ENCODE measurements at regions not wholly inside any gene's neighbourhood (a gene's known extent, or its start where the extent isn't known, plus 50 kb on each side); places are given as distances from the start of the nearest gene placed in this dataset.
"Not testable (repeated sequence)": the region's sequence is repeated elsewhere in the genome, so short reads cannot be mapped to it uniquely, and the experiment has no call there.

DNA sequence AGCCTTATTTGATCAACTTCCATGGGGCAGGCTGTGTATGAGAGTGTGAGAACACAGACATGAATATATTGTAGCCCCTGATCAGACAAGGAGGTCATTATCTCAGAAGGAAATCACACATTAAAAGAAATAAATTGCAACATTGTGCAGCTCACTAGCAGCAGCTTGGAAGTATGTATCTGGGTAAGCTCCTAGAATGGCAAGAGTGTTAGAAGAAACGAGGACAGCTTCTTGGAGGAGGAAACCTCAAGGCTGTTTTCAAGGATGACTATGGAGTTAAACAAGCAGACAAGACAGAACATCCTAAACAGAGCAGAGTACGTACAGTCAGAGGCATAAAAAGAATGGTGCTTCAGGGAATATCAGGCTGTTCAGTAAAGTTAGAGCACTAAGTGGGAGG, 511.0 kb downstream of the SLCO4C1 start:
- intact Hi-C loops (cut with DNase I), result no loop called here

DNA sequence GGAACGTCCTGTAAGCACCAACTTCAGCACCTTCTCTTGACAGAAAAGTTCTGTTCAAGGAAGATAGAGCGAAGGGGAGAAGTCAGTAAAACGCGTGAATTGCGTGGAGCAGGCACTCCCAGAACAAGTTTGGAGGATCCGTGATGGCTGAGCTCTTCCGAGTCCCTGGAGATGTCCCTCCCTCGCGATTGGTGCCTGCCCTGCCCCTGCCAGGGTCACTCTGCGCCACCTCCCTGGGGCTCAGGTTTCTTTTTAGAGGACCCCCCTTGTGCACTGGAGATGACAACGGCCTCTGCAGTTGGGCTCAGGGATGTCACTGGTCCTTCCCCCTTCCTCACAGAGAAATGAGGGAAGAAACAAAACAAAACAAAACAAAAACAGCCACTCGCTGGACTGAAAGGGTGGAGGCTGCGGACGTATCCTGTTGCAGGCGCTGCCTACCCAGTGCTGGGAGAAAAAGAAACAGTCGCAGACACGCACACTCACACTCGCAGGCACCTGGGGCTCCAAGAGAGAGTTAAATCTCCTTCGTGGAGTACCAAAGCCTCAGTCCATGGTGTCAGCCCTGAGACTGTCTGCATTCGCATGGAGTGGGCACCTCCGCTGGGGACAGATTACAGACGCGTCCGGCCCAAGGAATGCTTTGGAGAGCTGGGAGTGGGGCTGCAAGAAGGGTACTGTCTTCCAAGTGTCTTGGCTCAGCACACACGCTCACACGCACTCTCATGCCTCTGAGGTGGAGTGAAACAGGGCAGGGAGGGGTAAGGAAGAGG, 512.7 kb downstream of the SLCO4C1 start:
- intact Hi-C loops (cut with DNase I), result no loop called here
- DNase-seq, result no peak

More for the DNA sequence above, 511.0 kb downstream of the SLCO4C1 start:
- DNase-seq, result no peak

DNA sequence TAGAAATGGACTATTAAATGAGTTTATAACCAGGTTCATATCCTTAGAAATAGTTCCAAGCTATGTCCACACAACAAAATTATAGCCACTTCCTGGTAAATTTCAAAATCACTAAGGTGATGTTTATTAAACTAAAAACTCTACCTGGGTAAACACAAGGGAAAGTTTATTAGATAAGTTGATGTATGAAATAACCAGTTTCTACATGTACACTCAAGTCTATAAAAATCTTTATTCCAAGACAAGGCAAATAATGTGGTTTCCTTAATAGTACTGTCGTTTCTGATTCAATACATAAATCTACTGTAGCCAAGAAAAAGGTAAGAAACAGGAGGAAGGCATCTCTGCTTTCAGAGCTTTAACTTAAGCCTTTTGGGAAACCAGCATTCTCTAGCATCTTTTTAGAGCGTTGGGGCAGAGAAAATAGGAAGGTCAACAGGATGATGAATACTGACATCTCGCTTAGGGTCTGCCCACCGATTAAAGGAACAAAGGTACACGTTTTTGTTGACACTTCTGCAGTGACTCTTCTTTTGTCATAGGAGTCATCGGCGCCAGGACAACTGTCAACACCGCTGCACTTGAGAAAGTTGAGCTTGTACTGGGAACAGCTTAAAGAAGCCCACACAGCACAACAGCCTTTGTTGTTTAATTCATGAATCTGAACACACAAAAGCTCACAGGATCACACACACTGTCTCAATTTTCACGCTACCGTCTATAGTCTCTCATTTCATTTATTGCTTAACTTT, 513.6 kb downstream of the SLCO4C1 start:
- DNase-seq, result no peak
- intact Hi-C loops (cut with DNase I), result no loop called here

DNA sequence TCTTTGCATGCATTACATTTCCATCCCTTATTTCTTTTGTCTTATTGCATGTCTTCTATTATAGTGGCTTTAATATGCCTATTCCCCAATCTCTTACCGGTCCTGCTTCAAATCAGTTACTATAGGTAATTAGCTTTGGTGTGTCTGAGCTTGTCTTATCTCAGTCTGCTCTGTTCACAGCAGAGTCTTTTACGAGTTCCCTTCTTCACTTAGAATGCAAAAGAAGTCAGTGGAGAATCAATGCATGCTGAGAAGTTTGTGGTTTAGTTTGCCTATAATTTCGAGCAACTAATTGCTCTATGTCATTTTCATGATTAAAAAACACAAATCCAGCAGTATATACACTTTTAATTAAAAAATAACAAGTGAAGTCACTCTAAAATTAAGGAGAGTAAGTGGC, 545.0 kb downstream of the SLCO4C1 start:
- no peak for DNase-seq
- intact Hi-C loops (cut with DNase I), result no loop called here

DNA sequence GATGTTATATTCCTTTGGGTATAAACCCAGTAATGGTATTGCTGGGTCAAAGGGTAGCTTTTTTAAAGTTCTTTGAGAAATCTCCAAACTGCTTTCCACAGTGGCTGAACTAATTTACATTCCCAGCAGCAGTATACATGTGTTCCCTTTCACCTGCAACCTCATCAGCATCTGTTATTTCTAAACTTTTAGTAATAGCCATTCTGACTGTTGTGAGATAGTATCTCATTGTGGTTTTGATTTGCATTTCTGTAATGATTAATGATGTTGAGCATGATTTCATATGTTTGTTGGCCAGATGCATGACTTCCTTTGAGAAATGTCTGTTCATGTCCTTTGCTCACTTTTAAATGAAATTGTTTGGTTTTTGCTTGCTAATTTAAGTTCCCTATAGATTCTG, 553.1 kb downstream of the SLCO4C1 start:
- DNase-seq; intact Hi-C loops (cut with DNase I): not testable (repeated sequence)

DNA sequence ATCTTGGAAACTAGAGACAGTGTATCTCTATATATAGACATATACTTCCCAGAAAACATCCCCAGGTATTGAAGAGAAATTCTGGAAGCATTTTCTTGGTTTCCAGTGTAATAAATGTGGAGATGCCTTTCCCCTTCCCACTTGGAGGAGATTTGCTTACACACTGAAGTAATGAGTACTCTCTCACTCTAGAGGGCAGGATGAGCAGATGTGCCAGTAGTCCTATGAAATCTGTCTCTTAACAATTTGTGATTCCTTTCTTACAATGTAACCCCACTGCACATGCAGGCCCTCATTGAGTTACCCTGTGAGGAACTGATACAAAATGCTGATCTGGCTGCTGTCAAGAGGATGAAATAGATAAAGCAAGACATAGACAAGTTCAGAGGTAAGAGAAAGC, 567.2 kb downstream of the SLCO4C1 start:
- intact Hi-C loops (cut with DNase I), result no loop called here
- no peak for DNase-seq

DNA sequence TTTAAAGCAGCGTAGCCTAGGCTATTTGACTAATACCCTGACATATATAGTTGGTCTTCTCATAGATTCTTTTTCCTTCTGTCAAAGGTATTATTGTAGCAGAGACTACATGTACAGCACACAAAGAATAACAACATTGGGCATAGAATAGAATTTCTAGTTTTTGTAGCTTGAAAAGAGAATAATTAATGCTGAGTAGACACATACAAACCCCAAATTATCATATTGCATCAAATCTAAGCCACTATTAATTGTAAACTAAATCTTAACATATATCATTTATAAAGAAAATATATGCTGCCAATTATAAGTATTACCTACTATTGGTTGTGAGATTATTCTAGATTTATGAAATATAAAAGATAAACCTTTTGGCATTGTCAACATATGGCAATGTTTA, 574.5 kb downstream of the SLCO4C1 start:
- intact Hi-C loops (cut with DNase I), result no loop called here
- DNase-seq, result no peak

DNA sequence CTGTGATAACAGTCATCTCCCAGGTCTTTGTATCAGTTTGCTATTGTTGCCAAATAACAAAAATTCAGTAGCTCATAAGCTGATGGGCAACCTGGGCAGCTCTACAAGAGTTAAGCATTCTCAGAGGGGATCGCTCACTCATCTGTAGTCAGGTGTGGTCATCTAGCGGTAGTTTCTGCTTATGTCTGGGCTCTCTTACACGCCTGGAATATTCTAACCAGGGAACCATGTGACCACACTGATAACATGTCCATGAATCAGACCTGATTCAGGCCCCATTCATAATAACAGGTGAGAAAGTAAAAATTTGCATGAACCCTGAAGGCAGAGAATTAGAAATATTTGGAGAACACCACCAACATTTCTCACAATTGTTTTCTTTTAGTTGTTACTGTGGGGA, 576.1 kb downstream of the SLCO4C1 start:
- intact Hi-C loops (cut with DNase I), result no loop called here

DNA sequence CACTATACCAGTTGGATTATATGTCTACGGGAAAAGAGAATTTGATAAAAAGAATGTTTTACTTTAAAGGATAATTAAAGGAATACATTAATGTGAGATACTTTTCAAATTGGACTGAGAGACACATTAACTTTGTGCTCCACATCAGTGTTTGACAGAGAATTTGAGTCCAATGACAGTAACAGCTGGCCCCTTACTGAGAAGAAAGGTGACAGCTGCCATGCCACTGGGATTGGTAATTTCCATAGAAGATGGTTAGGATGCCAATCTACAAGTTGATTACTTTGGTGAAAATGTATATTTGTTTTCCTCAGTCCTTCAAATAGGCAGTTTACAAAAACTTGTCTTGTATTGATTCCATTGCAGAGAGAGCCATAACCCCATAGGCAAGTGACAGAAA, 578.4 kb downstream of the SLCO4C1 start:
- no peak for DNase-seq
- intact Hi-C loops (cut with DNase I), result no loop called here

More for the DNA sequence above, 576.1 kb downstream of the SLCO4C1 start:
- no peak for DNase-seq

DNA sequence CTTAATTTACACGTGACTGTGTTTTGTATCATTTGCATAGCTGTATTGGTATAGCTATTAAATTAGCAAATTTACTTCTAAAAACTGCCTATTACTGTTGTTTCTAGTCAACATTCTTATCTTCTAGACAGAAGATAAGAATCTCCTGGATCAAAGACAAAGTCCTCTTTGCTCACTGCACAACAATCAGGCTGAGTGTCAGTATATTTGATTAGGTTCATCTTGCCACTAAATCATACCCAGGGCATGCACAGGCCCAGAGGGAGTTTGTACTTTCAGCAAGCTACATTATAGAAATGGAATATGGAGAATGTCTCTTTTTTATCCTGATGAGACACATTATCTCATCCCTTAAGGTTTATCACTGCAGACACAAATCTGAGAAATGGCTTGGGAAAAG, 579.1 kb downstream of the SLCO4C1 start:
- intact Hi-C loops (cut with DNase I), result no loop called here
- no peak for DNase-seq

DNA sequence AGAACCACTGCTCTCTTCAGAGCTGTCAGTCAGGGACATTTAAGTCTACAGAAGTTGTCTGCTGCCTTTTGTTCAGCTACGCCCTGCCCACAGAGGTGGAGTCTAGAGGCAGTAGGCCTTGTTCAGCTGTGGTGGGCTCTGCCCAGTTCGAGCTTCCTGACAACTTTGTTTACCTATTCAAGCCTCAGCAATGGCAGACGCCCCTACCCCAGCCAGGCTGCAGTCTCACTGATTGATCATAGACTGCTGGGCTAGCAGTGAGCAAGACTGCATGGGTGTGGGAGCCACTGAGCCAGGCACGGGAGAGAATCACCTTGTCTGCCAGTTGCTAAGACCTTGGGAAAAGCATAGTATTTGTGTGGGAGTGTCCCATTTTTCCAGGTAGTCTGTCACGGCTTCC, 580.3 kb downstream of the SLCO4C1 start:
- intact Hi-C loops (cut with DNase I), result not testable (repeated sequence)
- peak in 3 of 10 donors; percentile 39 to 51 (median 50) for DNase-seq

DNA sequence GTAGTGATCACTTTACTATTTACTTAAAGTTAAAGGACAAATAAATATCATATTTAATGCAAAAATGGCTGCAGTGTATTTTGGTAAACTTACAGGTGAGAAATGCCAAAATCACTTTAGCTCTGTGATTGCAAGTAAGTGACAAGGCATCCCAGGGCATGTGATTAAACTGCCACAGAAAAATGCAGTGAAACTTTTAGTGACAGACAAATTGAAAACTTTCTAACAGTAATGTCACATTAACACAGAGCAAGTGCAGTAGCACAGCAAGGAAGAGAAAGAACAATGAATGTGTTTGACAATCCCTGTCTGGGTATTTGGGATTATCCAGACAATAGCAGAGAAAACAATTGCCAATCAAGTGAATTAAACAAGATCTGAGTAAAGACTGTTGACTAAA, 606.8 kb downstream of the SLCO4C1 start:
- intact Hi-C loops (cut with DNase I), result no loop called here
- no peak for DNase-seq

DNA sequence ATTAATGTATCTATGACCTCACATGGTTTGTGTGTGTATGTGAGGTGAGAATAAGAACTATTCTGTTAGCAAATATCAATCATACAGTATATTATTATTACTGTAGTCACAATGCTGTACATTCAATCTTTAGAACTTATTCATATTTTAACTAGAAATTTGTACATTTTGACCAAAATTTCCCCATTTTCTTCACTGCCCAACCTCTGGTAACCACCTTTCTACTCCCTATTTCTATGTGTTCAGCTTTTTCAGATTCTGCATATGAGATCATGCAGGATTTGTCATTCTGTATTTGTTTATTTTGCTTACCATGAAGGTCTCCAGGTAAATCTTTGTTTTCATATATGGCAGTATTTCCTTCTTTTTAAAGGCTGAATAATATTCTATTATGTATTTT, 607.9 kb downstream of the SLCO4C1 start:
- intact Hi-C loops (cut with DNase I), result no loop called here

DNA sequence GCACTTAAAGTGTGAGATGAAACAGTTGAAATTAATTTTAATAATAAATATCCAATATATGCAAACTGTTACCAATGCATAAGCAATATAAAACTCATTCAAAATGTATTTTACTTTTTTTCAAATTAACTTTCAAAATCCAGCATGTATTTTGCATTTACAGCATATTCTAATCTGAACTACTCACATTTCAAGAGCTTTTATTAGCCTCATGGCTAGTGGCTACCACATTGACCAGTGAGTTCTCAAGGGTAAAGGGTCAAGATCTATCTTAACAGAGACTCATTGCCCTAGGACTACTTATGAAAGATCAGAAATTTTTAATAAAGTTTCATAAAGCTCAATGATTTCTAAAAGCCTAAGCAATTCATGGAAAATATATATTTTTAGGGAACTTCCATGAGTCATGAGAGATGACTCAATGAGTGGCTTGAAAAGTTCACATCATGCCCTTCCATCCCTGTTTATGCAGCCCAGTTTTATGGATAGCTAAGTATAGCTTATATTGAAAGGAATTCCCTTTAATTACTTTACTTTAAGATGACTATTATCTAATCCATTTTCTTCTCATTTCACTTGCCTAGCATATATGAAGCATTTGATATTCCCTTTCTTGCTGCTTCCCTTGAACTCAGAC, 608.6 kb downstream of the SLCO4C1 start:
- intact Hi-C loops (cut with DNase I), result no loop called here
- DNase-seq, result no peak

More for the DNA sequence above, 607.9 kb downstream of the SLCO4C1 start:
- DNase-seq, result no peak

DNA sequence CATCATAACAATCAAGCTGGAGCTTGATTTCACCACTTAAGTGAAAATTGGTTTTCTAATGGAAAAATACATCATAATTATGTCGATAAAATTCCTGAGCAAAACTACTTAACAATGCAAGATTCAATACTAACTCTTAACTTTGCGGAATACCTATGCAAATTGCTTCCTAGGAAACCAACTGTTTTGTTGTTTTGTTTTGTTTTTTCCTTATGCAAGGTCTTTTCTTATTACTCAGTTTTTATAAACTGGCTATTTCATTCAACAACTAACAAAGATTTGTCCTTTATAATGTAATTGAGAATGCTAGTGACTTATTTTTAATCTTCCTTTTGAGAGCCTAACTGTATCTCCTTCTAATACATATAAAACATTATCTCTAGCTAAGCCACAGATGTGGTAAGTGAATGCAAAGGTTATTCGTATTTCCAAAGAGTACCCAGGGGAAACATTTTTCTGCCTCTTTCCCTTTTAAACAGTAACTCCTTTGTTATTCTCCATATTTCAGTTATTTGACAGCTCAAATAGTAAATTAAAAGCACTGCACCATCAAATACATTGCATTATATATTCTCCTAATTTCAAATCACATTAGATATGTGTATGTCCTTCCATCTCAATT, 609.4 kb downstream of the SLCO4C1 start:
- DNase-seq, result no peak
- intact Hi-C loops (cut with DNase I), result no loop called here

DNA sequence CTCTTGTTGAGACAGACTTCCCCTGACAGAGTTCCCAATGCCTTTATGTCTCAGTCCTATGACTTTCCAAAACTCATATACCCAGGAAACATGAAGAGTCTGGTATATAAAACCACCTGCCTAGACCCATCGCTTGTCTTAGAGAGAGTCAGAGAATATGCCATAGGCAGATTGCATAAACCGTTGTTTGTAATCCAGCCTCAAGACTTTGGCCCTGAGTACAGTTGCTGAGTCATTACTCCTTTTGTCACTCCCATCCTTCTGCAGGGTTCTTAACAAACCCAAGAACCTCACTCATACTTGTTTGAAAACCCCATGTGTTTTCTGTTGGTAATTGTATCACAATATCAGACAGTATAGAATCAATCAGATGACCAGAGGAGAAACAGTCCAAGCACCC, 616.3 kb downstream of the SLCO4C1 start:
- no peak for DNase-seq
- intact Hi-C loops (cut with DNase I), result no loop called here

DNA sequence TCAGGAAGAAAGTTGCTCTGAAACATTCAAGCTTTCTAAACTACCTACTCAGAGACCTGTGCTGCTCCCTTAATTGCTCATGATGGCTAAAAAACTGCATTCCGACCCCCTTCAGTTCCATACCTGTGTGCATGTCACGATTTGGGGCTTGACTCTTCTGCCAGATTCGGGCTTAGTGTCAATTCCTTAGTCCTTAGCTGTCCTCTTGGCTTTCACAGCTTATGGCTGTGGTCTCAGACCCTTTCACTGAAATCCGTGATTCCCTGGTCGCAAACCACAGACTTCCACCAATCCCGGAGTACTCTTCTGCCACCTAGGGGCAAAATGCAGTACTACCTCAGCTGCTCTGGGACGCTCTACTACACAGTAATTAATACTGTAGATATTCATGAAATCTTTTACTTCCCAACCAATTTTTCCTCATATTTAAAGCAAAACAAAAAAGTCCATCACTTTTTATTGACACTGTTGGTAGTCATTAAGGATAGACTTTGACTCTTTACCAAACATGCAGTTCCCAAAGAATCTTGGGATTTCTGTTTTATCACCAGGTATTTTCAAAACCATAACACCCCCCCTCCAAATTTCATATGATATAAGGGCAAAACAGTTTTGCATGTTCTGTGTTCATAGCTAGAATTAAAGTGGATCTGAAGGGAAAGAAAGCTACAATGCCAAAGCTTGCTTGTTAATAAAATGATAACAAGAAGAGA, 617.4 kb downstream of the SLCO4C1 start:
- intact Hi-C loops (cut with DNase I), result no loop called here
- peak in 7 of 10 donors; percentile 23 to 85 (median 63) for DNase-seq

DNA sequence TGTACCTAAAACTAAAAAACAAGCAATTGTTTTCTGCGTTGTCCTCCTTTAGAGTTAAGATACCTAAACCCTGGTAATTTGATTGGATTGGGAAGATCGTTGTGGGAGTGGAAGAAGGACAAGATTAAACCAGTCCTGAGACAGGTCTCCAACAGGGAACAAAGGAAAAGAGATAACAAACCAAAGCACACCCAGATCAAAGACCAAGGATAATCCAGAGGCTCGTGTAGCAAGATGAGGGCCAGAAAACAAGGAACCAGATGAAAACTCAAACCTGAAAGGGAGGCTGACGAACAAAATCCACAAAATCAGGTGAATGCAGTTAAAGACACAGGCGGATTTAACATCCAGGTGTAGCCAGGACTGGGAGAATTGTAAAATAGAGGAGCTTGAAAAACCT, 618.1 kb downstream of the SLCO4C1 start:
- no peak for DNase-seq
- intact Hi-C loops (cut with DNase I), result no loop called here

DNA sequence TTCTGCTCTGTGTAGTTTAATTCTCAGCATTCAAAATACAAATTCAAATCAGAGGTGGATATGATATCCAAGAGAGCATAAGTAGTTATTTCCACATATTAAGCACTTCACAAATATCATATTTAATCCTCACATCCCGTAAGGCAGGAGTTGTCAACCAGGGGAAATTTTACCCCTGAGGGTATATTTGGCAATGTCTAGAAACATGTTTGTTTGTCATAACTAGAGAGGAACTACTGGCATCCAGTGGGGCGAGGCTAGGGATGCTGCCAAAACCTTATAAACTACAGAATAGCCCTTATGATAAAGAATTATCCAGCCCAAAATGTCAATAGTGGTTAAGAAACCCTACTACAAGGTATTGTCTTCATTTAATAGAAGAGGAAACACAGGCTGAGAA, 619.4 kb downstream of the SLCO4C1 start:
- DNase-seq, result no peak
- intact Hi-C loops (cut with DNase I), result no loop called here

DNA sequence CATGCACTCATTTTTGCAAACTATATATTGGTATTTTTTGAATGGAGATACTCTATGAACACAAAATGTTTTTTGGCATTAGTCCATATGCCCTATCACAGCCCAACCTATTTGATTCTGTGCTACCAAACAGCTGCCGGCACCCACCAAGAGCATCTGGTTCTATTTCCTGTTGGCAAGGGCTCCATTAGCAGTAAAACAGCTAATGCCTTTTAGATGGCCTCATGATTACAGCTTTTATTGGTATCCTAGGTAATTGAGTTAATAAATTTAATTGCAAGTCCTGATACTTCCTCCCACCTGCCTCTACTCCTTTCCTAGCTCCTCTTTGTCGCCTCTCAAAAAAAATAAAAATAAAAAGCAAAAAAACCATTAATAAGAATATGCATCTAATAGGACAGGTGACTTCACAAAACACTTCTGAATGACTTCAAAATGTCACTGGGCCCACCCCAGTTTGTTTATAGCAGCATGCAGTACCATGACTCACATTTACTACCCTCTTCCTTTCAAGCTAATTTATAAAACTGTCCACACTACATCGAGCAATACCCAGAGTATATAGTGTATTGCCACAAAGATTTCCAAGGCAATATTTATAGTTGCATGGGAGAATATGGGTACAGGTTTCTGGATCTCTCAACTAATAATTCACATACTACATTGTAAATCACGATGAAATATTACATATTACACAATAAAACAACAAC, 620.4 kb downstream of the SLCO4C1 start:
- intact Hi-C loops (cut with DNase I), result no loop called here
- no peak for DNase-seq
